ENCODE measurements at regions not wholly inside any gene's neighbourhood (a gene's known extent, or its start where the extent isn't known, plus 50 kb on each side); places are given as distances from the start of the nearest gene placed in this dataset.

DNA sequence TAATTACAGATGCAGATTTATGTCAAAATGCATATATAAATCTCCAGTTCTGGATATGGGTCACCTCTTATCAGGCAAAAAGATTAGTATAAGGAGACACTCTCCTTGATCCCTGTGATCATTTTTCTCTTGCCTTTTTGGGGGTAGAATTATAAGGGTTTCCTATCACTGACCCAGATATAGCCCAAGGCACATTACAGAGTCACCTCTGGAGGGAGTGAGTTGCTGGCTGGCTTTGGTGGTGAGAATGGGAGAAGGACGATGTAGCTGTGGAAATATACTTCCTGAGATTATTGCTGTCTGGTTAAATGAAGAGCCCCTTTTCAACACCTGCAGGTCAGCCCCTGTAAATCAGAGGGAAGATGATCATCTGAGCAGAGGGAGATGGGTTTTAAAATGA is 418.7 kb downstream of the MTX2 start:
- DNase-seq = no peak

DNA sequence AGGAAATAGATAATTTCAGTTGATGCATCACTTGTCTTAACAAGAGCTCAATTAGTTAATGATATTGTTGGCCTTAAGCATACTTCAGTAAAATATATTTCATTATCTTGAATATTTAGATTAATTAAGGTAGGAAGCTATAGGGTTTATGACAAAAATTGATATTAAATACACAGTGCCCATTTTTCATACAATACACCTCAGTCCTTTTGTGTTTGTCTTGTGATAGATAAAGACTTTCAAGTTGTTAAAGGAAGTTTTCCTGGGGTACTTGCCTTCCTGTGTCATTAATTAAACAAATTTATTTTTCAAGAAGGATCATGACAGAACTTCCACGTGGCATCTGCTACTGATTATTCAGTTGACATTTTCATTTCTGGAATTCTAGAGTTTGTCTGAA is 420.5 kb downstream of the MTX2 start:
- DNase-seq = no peak

DNA sequence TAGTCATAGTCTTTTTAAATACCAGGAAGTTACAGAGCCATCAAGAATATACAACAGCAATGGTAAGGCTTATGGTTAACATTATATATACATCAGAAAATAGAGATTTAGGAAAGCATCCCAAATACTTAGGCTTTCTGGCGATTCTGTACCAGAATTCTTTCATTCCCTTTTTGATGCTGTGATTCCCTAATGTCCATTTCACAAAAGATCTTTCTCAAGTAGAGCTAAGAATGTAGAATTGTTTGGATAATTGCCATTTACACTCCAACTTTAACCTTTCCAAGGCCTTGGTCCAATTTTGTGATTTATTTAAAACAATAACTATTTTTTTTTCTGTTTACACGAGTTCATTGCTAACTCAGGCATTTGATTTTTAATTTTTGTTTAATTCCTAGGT is 422.2 kb downstream of the MTX2 start:
- DNase-seq = no peak

DNA sequence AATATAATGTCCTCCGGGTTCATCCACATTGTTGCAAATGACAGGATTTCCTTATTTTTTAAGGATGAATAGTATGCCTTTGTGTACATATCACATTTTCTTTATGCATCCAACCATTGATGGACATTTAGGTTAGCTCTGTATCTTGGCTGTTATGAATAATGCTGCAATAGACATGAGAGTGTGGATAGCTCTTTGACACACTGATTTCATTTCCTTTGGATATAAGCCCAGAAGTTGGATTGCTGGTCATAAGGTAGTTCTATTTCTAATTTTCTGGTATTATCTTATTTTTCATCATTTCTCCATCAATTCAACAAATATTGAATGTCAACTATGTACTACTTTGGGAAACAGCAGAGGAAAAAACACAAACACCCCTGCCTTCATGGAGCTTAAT is 423.3 kb downstream of the MTX2 start:
- no peak for DNase-seq

DNA sequence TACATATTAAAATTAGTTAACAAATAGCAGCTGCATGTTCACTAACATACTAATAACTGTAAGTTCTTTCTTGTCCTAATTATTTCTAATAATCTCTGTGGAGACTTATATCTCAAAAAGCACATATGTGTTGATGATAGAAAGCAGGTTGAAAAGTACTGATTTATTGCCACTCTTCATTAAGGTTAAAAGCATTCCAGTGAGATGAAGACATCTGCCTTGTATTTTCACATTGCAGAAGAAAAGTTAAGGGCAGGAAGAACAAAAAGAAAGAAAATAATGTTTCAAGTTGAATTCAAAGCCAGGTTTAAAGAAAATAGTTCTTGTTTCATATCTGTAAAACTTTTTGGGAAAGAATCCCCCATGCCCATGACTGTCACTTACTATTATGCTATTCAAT is 429.9 kb downstream of the MTX2 start:
- no peak for DNase-seq

DNA sequence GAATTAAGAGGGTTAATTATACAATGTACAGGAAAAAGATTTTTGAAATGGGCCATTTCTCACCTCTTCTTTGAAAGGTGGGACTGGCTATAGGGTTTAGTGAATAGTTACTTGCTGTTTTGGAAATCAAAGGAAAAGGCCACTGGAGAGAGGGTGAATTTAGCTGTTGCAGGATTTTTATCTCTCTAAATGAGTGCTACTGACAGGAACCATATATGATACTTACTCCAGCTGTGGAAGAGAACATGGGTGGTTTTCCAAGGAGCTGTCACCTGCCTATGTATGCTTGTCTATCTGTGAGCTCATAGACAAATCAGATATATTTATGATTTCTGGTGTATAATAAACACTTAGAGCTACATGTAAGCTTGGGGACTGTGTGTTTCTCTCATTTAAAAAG is 430.4 kb downstream of the MTX2 start:
- no peak for DNase-seq

DNA sequence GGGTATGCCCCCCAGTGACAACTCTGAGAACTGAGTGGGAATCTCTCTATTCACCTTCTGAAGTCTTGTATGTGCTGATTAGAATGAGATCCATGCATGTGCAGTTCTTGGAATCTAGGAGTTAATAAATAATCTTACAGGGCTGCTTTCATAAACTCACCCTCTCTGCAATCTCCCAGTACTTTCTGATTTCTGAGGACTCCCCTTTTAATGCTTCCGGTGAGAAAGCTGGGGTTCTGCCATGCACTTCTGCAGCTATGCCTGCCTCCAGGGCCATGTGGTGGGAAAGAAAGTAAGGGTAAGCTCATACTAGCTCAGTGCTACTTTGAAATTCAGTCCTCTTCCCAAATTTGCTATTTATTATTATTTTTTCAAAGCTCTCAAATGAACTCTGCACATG is 432.9 kb downstream of the MTX2 start:
- no peak for DNase-seq

DNA sequence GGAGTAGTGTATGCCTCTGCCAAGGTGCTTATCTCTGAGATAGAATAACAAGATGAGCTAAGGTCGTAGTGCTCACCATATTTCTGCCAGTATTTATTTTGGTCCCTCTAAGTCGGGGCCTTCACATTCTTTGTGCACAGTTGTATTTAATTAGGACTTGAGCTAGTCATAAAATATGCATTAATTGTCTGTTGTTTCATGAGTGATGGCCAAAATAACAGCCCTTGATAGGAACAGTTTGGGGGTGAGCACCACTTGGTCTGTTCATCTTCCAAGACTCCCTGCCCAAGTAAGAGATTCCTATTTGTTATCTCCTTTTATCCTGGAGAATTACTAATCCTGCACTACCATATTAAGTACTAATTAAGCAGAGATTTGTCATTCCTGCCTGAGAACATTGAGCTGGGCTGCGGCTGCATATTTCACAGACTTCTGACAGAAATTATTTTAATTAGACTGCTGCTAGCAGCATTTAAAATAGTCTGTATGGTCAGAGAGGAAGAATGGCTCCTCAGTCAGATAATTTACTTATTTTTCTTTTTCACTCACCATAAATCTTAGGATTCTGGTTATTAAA is 435.1 kb downstream of the MTX2 start:
- DNase-seq = no peak

DNA sequence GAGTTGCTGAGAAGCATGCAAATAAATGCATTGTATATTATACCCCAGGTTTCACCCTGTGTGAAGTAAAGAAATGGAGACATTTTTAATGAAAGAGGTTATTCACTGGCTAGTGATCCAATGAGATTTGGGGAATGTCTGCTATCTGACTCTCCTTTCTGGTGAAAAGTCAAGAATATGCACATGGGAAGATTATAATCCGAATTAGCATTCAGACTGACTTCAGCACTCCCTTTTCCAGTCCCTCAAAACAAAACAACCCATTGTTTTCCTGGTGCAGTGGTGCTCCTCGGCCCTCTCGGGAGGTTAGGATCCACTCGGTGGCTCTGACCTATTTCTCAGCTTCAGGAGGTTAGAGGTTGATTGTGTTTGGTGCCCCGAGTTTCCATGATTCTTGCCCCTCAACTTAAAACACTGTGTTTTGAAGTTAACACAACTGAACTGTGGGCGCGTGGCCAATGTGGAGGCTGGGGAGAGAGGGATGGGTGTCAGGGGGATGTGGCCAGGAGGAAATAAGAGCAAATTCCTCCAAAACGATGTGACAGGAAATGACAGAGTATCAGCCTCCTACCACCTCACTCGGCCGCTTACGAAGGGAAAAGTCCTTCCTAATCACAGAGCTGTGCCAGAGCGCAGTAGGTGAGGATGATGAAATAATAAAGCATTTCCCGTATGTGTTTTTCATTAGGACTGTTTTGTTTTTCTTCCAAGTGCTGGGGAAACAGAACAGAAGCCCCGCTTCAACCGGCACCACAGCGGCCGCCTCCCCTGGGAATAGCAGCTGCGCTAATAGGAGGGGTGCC is 440.1 kb downstream of the MTX2 start:
- DNase-seq = no peak

DNA sequence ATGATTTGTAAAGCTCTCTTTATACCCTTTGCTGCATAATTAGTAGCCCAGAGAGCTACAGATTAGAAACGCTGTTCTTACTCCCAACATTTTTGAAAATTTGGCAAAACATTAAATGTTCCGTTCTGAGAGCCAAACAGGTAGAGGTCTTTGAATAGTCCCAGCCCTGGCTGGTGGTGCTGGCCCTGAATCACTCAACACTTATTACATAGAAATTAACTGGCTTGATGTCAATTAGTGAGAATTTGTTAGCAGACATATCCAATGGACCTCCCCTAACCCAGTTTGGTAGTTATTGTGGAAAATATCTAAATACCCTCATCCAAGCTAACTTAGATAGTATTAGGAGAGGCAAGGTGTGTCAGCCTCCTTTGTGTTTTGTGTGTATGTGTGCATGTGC is 440.7 kb downstream of the MTX2 start:
- DNase-seq = no peak

DNA sequence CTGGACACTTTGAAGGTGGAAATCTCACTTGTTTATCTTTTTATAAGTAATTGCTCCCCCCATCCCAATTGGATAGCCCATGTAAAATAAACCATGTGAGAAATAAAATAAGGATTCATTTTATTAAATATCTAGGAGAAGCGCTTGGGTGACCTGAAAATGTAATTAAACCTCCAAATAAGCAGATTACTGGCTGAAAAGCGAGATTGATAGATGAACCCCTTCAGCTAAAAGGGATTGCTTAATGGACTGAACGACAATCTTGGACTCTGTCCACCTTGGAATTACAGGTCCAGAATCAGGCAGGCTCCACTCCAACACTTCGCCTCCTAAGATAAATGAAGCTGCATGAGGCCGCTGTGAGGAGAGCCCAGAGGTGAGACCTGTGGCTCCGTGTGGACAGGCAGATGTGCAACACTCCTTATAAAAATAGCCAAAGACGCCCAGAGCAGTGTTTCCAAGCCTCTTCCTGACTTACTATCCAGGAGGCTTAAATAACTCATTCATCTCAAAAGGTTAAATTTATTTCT is 441.5 kb downstream of the MTX2 start:
- DNase-seq = no peak

DNA sequence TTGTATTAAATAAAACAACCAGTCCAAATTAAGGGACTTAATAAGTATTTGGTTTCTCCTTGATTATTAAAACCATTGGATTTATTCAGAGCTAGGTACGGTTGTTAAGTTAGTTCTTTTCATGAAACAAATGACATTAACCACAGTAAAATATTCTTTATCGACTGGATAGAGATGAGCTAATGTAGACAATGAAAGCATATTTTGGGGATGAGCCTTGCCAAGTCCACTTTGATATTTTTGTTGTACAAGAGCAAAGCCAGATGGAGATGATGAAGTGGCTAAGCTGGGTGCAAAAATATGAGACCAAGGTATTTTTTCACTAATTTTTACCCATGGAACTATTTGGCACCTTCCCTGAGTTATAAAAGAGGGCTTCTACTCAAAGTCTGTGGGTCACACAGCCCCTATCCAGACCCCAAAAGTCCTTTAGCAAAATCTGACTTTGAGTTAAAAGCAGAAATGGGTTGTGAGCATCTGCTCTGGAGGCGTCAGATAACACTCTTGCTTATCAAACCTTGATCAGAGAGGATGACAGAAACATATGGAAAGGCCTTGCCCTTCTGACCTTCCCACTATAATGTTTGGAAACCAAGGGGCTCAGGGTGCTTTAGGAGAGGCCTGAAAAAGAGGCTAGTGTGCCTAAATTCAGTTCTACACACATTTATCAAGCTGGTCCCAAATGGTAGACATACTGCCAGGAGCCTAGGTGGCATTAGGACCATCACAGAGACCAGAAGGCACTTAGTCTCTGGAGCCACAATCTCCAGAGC is 456.8 kb downstream of the MTX2 start:
- DNase-seq = no peak

DNA sequence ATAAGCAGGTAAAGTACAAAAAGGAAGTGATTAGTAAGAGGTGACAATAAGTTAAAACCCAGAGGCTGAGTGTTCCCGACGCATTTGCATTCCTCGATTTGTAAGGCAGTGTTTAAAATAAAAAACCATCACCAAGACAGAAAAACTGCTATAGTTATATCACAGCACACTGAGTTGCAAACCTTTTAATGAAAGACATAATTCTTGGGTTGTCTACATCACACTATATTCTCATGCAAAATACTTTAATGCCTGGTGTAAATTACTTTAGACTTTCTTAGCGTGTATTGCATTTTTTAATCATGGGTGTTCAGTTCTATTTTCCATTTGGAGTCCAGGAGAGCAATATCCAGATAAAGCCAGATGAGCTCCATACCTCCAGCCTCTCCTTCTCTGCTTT is 458.5 kb downstream of the MTX2 start:
- no peak for DNase-seq

DNA sequence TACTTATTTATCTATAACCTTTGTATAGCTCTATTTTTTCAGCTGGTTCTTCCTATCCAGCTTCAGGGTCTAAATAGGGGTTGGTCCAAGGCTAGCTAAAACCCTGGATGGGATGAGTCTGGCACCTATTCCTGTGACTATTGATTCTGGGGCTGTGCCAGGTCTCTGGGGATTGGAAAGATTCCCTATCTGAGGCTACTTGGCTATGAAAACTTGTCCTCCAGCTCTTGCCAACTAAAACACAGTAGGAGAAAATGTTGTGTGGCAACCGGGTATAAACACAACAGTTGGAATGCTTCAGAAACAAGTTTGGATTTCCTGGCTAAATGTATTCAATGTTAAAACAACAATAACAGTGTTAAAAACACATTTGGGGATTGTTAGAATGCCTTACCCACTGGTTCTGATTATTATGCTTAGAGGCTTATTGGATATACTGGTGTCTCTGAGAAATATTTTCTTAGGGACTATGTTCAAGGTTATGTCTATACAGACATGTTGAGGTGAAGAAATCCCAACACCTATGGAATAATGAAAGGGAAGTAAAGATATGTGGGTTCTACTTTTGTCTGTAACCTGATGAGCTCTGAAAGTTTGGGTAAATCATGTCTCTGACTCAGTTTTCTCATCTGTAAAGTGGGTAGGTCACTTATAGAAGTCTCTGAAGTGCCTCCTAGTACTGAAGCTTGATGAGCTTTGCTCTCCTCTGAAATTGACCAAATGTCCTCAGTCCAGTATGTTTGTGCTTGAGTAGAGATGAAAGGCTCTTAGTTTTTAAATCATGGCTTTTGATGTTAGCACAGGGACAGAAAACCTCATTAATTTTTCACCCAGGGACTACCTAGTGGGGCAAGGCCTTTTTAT is 460.7 kb downstream of the MTX2 start:
- no peak for DNase-seq

DNA sequence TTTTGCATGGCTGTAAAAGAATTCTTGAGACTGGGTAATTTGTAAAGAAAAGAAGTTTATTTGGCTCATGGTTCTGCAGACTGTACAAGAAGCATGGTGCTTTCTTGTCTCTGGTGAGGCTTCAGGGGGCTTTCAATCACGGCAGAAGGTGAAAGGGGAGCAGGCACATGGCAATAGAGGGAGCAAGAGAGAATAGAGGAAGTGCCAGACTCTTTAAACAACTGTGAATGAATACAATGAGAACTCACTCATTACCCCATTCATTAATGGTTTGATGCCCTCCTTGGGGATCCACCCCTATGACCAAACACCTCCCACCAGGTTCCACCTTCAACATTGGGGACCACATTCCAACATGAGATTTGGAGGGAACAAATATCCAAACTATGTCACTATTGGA is 463.5 kb downstream of the MTX2 start:
- DNase-seq = no peak

DNA sequence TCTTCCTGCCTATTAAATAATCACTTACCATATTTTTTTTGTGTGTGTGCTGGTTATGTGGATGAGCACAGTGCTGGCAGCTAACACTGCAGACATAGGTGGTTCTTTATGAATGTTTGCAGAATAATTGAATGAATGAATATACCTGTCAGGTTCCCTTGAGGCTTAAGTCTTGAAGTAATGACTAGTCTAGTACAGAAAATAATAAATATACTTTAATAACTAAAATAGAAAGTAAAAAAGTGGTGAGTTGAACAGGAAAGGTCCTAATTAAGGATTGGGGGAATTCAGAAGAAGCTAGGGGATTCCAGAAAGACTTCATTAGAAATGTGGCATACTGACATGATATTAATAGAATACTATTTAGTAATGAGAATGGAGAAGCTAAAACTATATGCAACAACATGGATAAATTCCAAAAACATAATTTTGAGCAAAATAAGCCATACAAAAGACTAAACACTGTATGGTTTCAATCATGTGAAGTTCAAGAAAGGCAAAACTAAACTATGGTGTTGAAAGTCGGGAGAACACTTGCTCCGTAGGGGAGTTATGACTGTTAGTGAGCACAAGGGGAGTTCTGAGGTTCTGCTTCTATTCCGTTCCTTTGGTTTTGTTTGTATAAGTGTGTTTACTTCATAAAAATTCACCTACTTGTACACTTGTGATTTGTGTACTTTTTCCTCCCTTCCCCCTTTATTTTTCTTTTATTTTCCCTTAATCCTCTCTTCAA is 464.6 kb downstream of the MTX2 start:
- no peak for DNase-seq

DNA sequence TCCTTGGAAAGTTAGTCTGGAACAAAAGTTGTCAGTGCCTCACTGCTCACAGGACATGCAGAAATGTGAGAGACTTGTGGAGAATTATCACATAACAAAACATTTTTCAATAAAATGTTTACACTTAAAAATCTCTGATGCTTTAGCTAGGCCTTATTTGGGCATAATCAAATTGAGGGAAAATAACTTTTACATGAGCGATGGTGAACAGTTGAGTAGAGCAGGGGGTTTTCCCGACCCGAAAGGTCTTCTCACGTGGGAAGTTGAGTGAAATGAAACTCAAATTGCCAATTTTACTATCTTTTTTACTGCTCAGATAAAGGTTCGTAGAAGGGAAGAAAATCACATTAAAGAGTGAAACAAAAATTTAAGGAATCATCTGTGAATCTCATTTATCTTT is 465.6 kb downstream of the MTX2 start:
- no peak for DNase-seq

DNA sequence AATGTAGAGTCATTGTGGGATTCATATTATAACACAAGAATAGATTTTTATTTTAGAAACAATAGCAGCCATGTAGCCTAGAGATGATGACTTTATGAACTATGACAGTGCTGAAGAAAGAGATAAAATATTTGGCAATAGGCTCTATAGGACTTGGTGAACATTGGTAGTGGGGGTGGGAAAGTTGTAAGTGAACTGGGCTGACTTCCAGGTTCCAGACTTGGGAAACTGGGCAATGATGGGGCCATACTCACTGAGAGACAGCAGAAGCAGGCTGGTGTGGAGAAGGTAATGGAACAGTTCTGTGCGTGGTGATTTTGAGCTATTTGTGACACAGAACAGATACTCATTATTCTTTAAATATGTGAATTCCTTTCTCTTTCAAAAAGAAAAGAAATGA is 470.3 kb upstream of the HNRNPA3 start:
- DNase-seq = no peak

DNA sequence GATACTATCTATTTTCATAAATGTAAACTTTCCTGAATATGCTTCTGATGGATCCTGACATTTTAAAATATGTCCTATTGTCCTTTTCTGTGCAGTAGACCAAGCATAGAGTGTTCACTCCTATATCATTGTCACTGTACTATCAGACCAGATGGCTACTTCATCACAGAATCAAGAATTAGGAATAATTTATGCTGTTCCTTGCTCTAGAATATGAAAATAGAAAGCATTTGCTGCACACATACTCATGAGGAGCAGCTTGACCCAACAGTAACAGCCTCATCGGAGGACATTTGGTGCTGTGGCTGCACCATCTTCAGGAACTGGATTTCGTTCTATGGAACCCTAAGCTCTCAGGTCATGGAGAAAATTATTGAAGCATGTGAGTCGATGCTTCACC is 468.9 kb upstream of the HNRNPA3 start:
- no peak for DNase-seq

DNA sequence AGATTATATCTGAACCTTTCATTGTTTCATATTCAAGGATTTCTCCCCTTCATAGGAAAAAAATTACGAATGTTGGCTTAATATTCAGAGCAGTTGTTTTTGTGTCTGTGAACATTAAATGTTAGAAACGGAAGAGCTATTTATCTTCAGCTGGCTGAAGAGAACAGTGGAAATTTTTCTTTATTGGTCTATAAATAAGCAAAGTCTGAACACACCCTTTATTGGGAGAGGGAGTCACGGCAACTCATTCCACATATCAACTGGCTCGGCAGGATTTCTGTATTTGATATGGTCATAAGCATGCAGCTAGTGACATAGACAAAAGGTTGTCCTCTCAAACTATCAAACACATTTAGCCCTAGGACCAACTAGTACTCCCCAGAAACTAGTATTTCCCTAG is 468.4 kb upstream of the HNRNPA3 start:
- no peak for DNase-seq

DNA sequence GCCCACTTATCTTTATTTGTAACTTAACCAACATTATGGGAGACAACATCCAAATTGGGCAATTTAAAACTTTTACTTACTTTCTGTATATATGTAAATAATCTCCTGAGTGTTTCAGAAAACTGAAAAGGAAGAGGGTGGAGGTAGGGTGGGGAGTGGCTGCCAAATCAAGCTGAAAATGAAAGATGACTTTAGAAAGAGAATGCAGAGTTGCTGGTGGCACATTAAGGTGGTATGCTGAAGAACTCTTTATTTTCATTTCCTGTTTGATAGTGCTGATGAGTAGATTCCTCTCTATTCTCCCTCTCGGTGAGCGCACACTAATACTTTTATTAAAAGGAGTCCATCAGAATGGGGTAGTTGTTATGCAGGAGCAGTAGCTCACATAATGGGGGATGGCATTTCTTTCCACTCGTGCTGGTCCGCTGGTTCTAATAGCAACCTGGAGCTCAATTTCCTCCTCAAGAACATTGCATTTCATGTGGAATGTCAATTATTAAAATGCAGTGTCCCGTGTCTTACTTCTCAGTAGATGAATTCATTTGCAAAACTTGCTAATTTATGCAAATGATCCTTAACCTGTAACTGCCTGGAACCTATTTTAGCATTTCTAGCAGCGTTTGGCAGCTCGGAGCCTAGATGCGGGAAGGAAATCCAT is 466.9 kb upstream of the HNRNPA3 start:
- no peak for DNase-seq

DNA sequence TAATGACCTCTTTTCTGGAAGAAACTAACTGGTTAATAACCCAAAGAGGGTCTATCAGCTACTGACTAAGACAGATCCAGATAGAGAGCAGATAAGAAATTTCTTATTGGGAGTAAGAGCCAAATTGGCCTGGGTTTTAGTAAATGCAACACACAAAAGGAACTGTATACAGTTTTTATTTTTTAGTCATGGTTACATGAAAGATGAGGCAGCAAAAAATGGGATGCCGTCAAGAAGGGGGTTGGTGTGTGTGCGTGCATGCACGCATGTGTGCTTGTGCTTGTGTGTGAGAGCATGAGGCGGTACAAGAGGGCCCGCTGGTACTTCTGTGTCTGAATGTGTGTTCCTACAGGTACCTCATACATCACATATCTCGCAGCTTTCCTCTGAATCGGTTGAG is 466.2 kb upstream of the HNRNPA3 start:
- DNase-seq = no peak
